A549 (cell line): ENCODE measurements at regions not wholly inside any gene's neighbourhood (a gene's known extent, or its start where the extent isn't known, plus 50 kb on each side); places are given as distances from the start of the nearest gene placed in this dataset.

Experiments
- EP300 ChIP-seq, 2 experiments: fragments of >200 bp; sonication (Bioruptor Twin); formaldehyde crosslinking; IDR thresholded peaks; 2 replicates in 1 of 2; 3 replicates in 1 of 2; pipeline ENCODE4 v1.6.1; 2016 to 2017
- POLR2A ChIP-seq: IDR thresholded peaks from 2 replicates; pipeline ENCODE4 v1.6.1; 2012; ENCODE audit warnings: mild to moderate bottlenecking, low read length
- TF ChIP-seq, protein P1 (sequence below): fragments of 200-600 bp; sonication (generic); IDR thresholded peaks from 2 replicates; pipeline ENCODE4 v1.6.1; 2016; ENCODE audit warnings: antibody characterized with exemption, mild to moderate bottlenecking, moderate library complexity

- no peak for TF ChIP-seq EP300 (IDR thresholded peaks at IDR 0.05)
- TF ChIP-seq, protein P1, sequence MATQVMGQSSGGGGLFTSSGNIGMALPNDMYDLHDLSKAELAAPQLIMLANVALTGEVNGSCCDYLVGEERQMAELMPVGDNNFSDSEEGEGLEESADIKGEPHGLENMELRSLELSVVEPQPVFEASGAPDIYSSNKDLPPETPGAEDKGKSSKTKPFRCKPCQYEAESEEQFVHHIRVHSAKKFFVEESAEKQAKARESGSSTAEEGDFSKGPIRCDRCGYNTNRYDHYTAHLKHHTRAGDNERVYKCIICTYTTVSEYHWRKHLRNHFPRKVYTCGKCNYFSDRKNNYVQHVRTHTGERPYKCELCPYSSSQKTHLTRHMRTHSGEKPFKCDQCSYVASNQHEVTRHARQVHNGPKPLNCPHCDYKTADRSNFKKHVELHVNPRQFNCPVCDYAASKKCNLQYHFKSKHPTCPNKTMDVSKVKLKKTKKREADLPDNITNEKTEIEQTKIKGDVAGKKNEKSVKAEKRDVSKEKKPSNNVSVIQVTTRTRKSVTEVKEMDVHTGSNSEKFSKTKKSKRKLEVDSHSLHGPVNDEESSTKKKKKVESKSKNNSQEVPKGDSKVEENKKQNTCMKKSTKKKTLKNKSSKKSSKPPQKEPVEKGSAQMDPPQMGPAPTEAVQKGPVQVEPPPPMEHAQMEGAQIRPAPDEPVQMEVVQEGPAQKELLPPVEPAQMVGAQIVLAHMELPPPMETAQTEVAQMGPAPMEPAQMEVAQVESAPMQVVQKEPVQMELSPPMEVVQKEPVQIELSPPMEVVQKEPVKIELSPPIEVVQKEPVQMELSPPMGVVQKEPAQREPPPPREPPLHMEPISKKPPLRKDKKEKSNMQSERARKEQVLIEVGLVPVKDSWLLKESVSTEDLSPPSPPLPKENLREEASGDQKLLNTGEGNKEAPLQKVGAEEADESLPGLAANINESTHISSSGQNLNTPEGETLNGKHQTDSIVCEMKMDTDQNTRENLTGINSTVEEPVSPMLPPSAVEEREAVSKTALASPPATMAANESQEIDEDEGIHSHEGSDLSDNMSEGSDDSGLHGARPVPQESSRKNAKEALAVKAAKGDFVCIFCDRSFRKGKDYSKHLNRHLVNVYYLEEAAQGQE: no peak
- TF ChIP-seq POLR2A: no peak
Measured at GRCh38 chr6:74762841-74763240, 443.0 kb downstream of the COL12A1 start.
